H1 (cell line): ENCODE measurements at regions not wholly inside any gene's neighbourhood (a gene's known extent, or its start where the extent isn't known, plus 50 kb on each side); places are given as distances from the start of the nearest gene placed in this dataset.

Source experiments
- CTCF ChIA-PET: fragments of 300-600 bp; sonication (Branson Sonifier 250); formaldehyde crosslinking; loops from one replicate; lab custom pipeline; 2021; ENCODE audit not compliant: partially characterized antibody; lab: Charles Lee
- POLR2A ChIA-PET: fragments of 300-600 bp; sonication (Branson Sonifier 250); formaldehyde crosslinking; loops from one replicate; lab custom pipeline; 2021; ENCODE audit warnings: inconsistent platforms; ENCODE audit not compliant: partially characterized antibody; lab: Charles Lee
- DNase-seq, 2 experiments: peaks; one replicate each; pipeline versions ENCODE4 v3.0.0 to v3.0.0-alpha.2; 2010 to 2022; ENCODE audit warnings: low spot score in 2 of 2, low read depth in 1 of 2, mixed read lengths in 1 of 2
- FAIRE-seq: peaks from 2 replicates; lab custom pipeline; 2011; peaks lifted over from hg19 to GRCh38; lab: Jason Lieb, UNC
- H2AFZ ChIP-seq: 2 replicates; pipeline ENCODE4 v1.8.1; 2012; ENCODE audit warnings: low read length, inconsistent platforms
- H2AK5ac ChIP-seq: 2 replicates; pipeline ENCODE4 v1.6.1; 2013; ENCODE audit warnings: low read depth, low read length
- H2BK120ac ChIP-seq: replicated peaks from 2 replicates; pipeline ENCODE3; 2013; ENCODE audit warnings: low read depth, low read length, inconsistent platforms
- H2BK12ac ChIP-seq: 2 replicates; pipeline ENCODE4 v1.6.1; 2013; ENCODE audit warnings: low read depth, low read length
- H2BK15ac ChIP-seq: 2 replicates; pipeline ENCODE4 v1.6.1; 2013; ENCODE audit warnings: low read length
- H2BK20ac ChIP-seq: 2 replicates; pipeline ENCODE4 v1.6.1; 2013; ENCODE audit warnings: low read length
- H2BK5ac ChIP-seq: 2 replicates; pipeline ENCODE4 v1.6.1; 2013; ENCODE audit warnings: low read depth, low read length
- H3K14ac ChIP-seq: 2 replicates; pipeline ENCODE4 v1.6.1; 2013; ENCODE audit warnings: inconsistent platforms; ENCODE audit not compliant: insufficient read length
- H3K18ac ChIP-seq: 2 replicates; pipeline ENCODE4 v1.6.1; 2013; ENCODE audit warnings: low read length; ENCODE audit errors: extremely low read depth
- H3K23ac ChIP-seq: 2 replicates; pipeline ENCODE4 v1.6.1; 2013; ENCODE audit warnings: inconsistent platforms; ENCODE audit not compliant: insufficient read length
- H3K23me2 ChIP-seq: 2 replicates; pipeline ENCODE4 v1.6.1; 2013; ENCODE audit warnings: low read depth, low read length
- H3K27ac ChIP-seq: 2 replicates; pipeline ENCODE4 v1.6.1; 2011; ENCODE audit warnings: low read depth, low read length, inconsistent platforms
- H3K27me3 ChIP-seq, 4 experiments: replicated peaks in 1 of 4; 1 replicate in 1 of 4; 2 replicates in 3 of 4; pipeline versions ENCODE4 v1.6.1 to v1.8.1; 2011 to 2013; ENCODE audit warnings: low read length in 3 of 4, mild to moderate bottlenecking in 3 of 4, inconsistent platforms in 2 of 4, mixed read lengths in 2 of 4, moderate library complexity in 1 of 4; ENCODE audit not compliant: control insufficient read depth in 3 of 4, insufficient read depth in 3 of 4; ENCODE audit errors: extremely low read depth in 1 of 4
- H3K36me3 ChIP-seq, 4 experiments: 2 replicates each; pipeline versions ENCODE4 v1.6.1 to v1.8.1; 2011 to 2013; ENCODE audit warnings: mild to moderate bottlenecking in 4 of 4, low read length in 3 of 4, moderate library complexity in 2 of 4, control low read depth in 1 of 4, inconsistent platforms in 1 of 4; ENCODE audit not compliant: insufficient read depth in 4 of 4, control insufficient read depth in 2 of 4
- H3K4ac ChIP-seq: replicated peaks from 2 replicates; pipeline ENCODE3; 2013; ENCODE audit warnings: low read length, low read depth, mixed read lengths, inconsistent platforms; ENCODE audit not compliant: insufficient read length
- H3K4me1 ChIP-seq, 4 experiments: replicated peaks in 1 of 4; 1 replicate in 1 of 4; 2 replicates in 3 of 4; pipeline versions ENCODE4 v1.6.1 to v1.8.1; 2011 to 2013; ENCODE audit warnings: low read length in 3 of 4, inconsistent platforms in 2 of 4, mixed read lengths in 1 of 4; ENCODE audit not compliant: insufficient read depth in 4 of 4, control insufficient read depth in 3 of 4
- H3K4me2 ChIP-seq, 2 experiments: 2 replicates each; pipeline versions ENCODE4 v1.6.1 to v1.8.1; 2011 to 2013; ENCODE audit warnings: low read depth in 2 of 2, low read length in 2 of 2, control low read depth in 1 of 2, inconsistent platforms in 1 of 2, mild to moderate bottlenecking in 1 of 2; ENCODE audit not compliant: insufficient read depth in 1 of 2
- H3K4me3 ChIP-seq, 4 experiments: fragments of 200-600, 300-600 bp in 1 of 4; sonication (generic), shearing (Covaris generic), sonication (Bioruptor Twin) in 1 of 4; 2 replicates each; pipeline versions ENCODE4 v1.5.1 to v1.8.1; 2011 to 2016; ENCODE audit warnings: low read length in 4 of 4, low read depth in 3 of 4, control low read depth in 2 of 4, inconsistent platforms in 2 of 4, mild to moderate bottlenecking in 2 of 4, mixed read lengths in 1 of 4, moderate library complexity in 1 of 4; ENCODE audit not compliant: insufficient read depth in 2 of 4; ENCODE audit errors: extremely low read depth in 1 of 4
- H3K56ac ChIP-seq: replicated peaks from 2 replicates; pipeline ENCODE3; 2013; ENCODE audit warnings: low read depth, mild to moderate bottlenecking, mixed read lengths, low read length, inconsistent platforms; ENCODE audit not compliant: insufficient read length
- H3K79me1 ChIP-seq: 2 replicates; pipeline ENCODE4 v1.6.1; 2013; ENCODE audit warnings: low read depth, low read length, control low read depth
- H3K79me2 ChIP-seq, 2 experiments: 2 replicates each; pipeline versions ENCODE4 v1.6.1 to v1.8.1; 2012 to 2013; ENCODE audit warnings: low read length in 2 of 2, mild to moderate bottlenecking in 2 of 2, inconsistent platforms in 1 of 2; ENCODE audit not compliant: insufficient read depth in 2 of 2, control insufficient read depth in 1 of 2
- H3K9ac ChIP-seq, 4 experiments: replicated peaks in 1 of 4; 1 replicate in 1 of 4; 2 replicates in 3 of 4; pipeline versions ENCODE4 v1.6.1 to v1.8.1; 2011 to 2013; ENCODE audit warnings: low read depth in 3 of 4, low read length in 3 of 4, control low read depth in 2 of 4, mild to moderate bottlenecking in 2 of 4, moderate library complexity in 2 of 4, inconsistent platforms in 1 of 4; ENCODE audit errors: extremely low read depth in 1 of 4
- H3K9me3 ChIP-seq, 2 experiments: 2 replicates each; pipeline versions ENCODE4 v1.6.1 to v1.8.1; 2012 to 2013; ENCODE audit warnings: mild to moderate bottlenecking in 2 of 2, moderate library complexity in 2 of 2, control low read depth in 1 of 2, inconsistent platforms in 1 of 2, low read depth in 1 of 2, low read length in 1 of 2, mixed read lengths in 1 of 2; ENCODE audit not compliant: insufficient read depth in 2 of 2
- H4K20me1 ChIP-seq, 2 experiments: replicated peaks in 1 of 2; 2 replicates each; pipeline versions ENCODE3 to v1.8.1; 2011 to 2013; ENCODE audit warnings: inconsistent platforms in 2 of 2, low read length in 2 of 2, mild to moderate bottlenecking in 1 of 2; ENCODE audit not compliant: insufficient read depth in 2 of 2, control insufficient read depth in 1 of 2
- H4K5ac ChIP-seq: 2 replicates; pipeline ENCODE4 v1.6.1; 2013; ENCODE audit warnings: low read length, low read depth, mixed read lengths, inconsistent platforms; ENCODE audit not compliant: insufficient read length
- H4K8ac ChIP-seq: 2 replicates; pipeline ENCODE4 v1.8.0; 2013; ENCODE audit warnings: mild to moderate bottlenecking, moderate library complexity, low read length, inconsistent platforms; ENCODE audit not compliant: insufficient read depth; ENCODE audit errors: extremely low read depth
- H4K91ac ChIP-seq: replicated peaks from 2 replicates; pipeline ENCODE3; 2013; ENCODE audit warnings: low read length, mixed read lengths, inconsistent platforms; ENCODE audit not compliant: insufficient read length
- ATF2 ChIP-seq: IDR thresholded peaks from 2 replicates; pipeline ENCODE4 v1.6.1; 2012; ENCODE audit warnings: low read length, inconsistent platforms
- BACH1 ChIP-seq: IDR thresholded peaks from 2 replicates; pipeline ENCODE4 v1.6.1; 2012; ENCODE audit warnings: low read length, improper control_type of control experiment
- CEBPB ChIP-seq: IDR thresholded peaks from 2 replicates; pipeline ENCODE4 v1.6.1; 2012; ENCODE audit warnings: low read depth, low read length
- FOSL1 ChIP-seq: IDR thresholded peaks from 2 replicates; pipeline ENCODE4 v1.6.1; 2011; ENCODE audit warnings: mild to moderate bottlenecking, low read depth, low read length, moderate library complexity; ENCODE audit not compliant: insufficient read depth
- GTF2F1 ChIP-seq: IDR thresholded peaks from 2 replicates; pipeline ENCODE4 v1.6.1; 2012; ENCODE audit warnings: low read depth, low read length, improper control_type of control experiment, borderline replicate concordance
- JUND ChIP-seq: IDR thresholded peaks from 2 replicates; pipeline ENCODE4 v1.6.1; 2011; ENCODE audit warnings: mild to moderate bottlenecking, improper control_type of control experiment, low read length
- MAFK ChIP-seq: IDR thresholded peaks from 2 replicates; pipeline ENCODE4 v1.6.1; 2012; ENCODE audit warnings: low read depth, mild to moderate bottlenecking, improper control_type of control experiment, low read length
- POLR2A ChIP-seq, 2 experiments: IDR thresholded peaks; 1 replicate in 1 of 2; 2 replicates in 1 of 2; pipeline ENCODE4 v1.6.1; 2011; ENCODE audit warnings: low read depth in 2 of 2, low read length in 2 of 2, mild to moderate bottlenecking in 2 of 2; ENCODE audit errors: control extremely low read depth in 1 of 2
- SP1 ChIP-seq: IDR thresholded peaks from 2 replicates; pipeline ENCODE4 v1.6.1; 2011; ENCODE audit warnings: low read depth, low read length
- WGBS, 2 experiments: shearing (Covaris generic) in 1 of 2; methylation state at CpG; one replicate each; pipeline versions ENCODE4 v1.1.6 to v1.1.7; 2013 to 2015; ENCODE audit warnings: low lambda C conversion rate in 2 of 2, mixed read lengths in 2 of 2, inconsistent platforms in 1 of 2, low coverage in 1 of 2, missing lambda C conversion rate in 1 of 2; ENCODE audit not compliant: insufficient replicate concordance in 2 of 2, insufficient coverage in 1 of 2, insufficient read length in 1 of 2; ENCODE audit errors: extremely low coverage in 1 of 2, missing lambda C conversion rate in 1 of 2; 5-methylcytosine and 5-hydroxymethylcytosine counted together

- 95% methylated on average over 3 of the region's 3 CpGs; no CpG with 5 or more reads in 1 of the 2 experiments for WGBS, 2 experiments
- Histone ChIP-seq H2BK5ac (no peak overlapping the region), H3K18ac (no peak overlapping the region), H3K36me3 (no peaks in the 10 kb centered on the region), H3K14ac (no peak overlapping the region), H4K91ac (no peak overlapping the region), H3K27ac (no peak overlapping the region), H3K56ac (no peak overlapping the region), H2BK15ac (no peak overlapping the region), H3K9ac (no peak overlapping the region), H3K9me3 (no peaks in the 10 kb centered on the region), H2BK12ac (no peak overlapping the region), H3K4ac (no peak overlapping the region), H3K27me3 (no peaks in the 10 kb centered on the region), H3K4me1 (no peaks in the 10 kb centered on the region), H4K5ac (no peak overlapping the region), H2AK5ac (no peak overlapping the region), H3K79me1 (no peaks in the 10 kb centered on the region), H4K8ac (no peak overlapping the region), H2BK20ac (no peak overlapping the region), H2AFZ (no peak overlapping the region), H3K79me2 (no peaks in the 10 kb centered on the region), H3K4me2 (no peak overlapping the region), H3K23ac (no peak overlapping the region), H3K4me3 (no peak overlapping the region), H2BK120ac (no peak overlapping the region), H3K23me2 (no peaks in the 10 kb centered on the region), H4K20me1 (no peaks in the 10 kb centered on the region)
- CTCF ChIA-PET = interaction anchor here (0.7 to 0.9 kb wide), 2 partner anchors 9 to 15 kb away, joined by 3 read pairs; no protein-coding TSS in a partner anchor
- POLR2A ChIA-PET = no interaction called here
- no peak for FAIRE-seq
- DNase-seq = no peak
- TF ChIP-seq BACH1 (no peak), MAFK (no peak), GTF2F1 (no peak), ATF2 (no peak), FOSL1 (no peak), SP1 (no peak), CEBPB (no peak), POLR2A (IDR thresholded peaks at IDR 0.05; ENCODE audit: control extremely low read depth in 1 of 2, low read depth in 2 of 2, low read length in 2 of 2) (no peak), JUND (no peak)
Measured at GRCh38 chr21:14879458-14879857, 185.3 kb downstream of the NRIP1 start.
